Endodermal cell (in vitro differentiated cells): ENCODE measurements at regions not wholly inside any gene's neighbourhood (a gene's known extent, or its start where the extent isn't known, plus 50 kb on each side); places are given as distances from the start of the nearest gene placed in this dataset.

Experiments used
- DNase-seq: peaks from one replicate; pipeline ENCODE4 v3.0.0-alpha.2; 2017
- H3K27ac ChIP-seq: 2 replicates; pipeline ENCODE4 v1.5.1; 2013; ENCODE audit warnings: mild to moderate bottlenecking, low read depth, low read length, moderate library complexity
- H3K27me3 ChIP-seq: 2 replicates; pipeline ENCODE4 v1.6.1; 2013; ENCODE audit warnings: mild to moderate bottlenecking, low read length, moderate library complexity; ENCODE audit not compliant: insufficient read depth, control insufficient read depth, poor library complexity, severe bottlenecking
- H3K36me3 ChIP-seq: 2 replicates; pipeline ENCODE4 v1.7.0; 2013; ENCODE audit warnings: mild to moderate bottlenecking, low read length, moderate library complexity; ENCODE audit not compliant: control insufficient read depth, insufficient read depth
- H3K4me1 ChIP-seq: one replicate; pipeline ENCODE4 v1.7.0; 2013; ENCODE audit warnings: low read length; ENCODE audit not compliant: control insufficient read depth, insufficient read depth
- H3K4me3 ChIP-seq: 2 replicates; pipeline ENCODE4 v1.5.1; 2013; ENCODE audit warnings: mild to moderate bottlenecking, low read length, moderate library complexity
- H3K9ac ChIP-seq: 2 replicates; pipeline ENCODE4 v1.6.1; 2013; ENCODE audit warnings: mild to moderate bottlenecking, low read length, moderate library complexity; ENCODE audit not compliant: poor library complexity, severe bottlenecking; ENCODE audit errors: extremely low read depth
- H3K9me3 ChIP-seq: 2 replicates; pipeline ENCODE4 v1.6.1; 2013; ENCODE audit warnings: mild to moderate bottlenecking, low read length, moderate library complexity; ENCODE audit not compliant: control insufficient read depth
- H3K27ac Mint-ChIP-seq: 2 replicates; pipeline ENCODE4 v1.8.0; 2020; ENCODE audit warnings: mixed read lengths
- H3K27me3 Mint-ChIP-seq: 2 replicates; pipeline ENCODE4 v1.8.0; 2021; ENCODE audit warnings: mild to moderate bottlenecking, mixed read lengths; ENCODE audit not compliant: insufficient read depth
- H3K36me3 Mint-ChIP-seq: 2 replicates; pipeline ENCODE4 v1.8.0; 2020; ENCODE audit warnings: low read depth, mixed read lengths
- H3K4me1 Mint-ChIP-seq: 2 replicates; pipeline ENCODE4 v1.8.0; 2020; ENCODE audit warnings: mixed read lengths
- H3K4me3 Mint-ChIP-seq: 2 replicates; pipeline ENCODE4 v1.8.0; 2020; ENCODE audit warnings: mild to moderate bottlenecking, moderate library complexity, mixed read lengths
- H3K9me3 Mint-ChIP-seq: 2 replicates; pipeline ENCODE4 v1.8.0; 2020; ENCODE audit warnings: mild to moderate bottlenecking, mixed read lengths
- WGBS, 2 experiments: methylation state at CpG; one replicate each; pipeline versions ENCODE4 v1.1.5 to v1.1.7; 2013; ENCODE audit warnings: missing lambda C conversion rate in 2 of 2, mixed read lengths in 1 of 2; ENCODE audit not compliant: insufficient coverage in 1 of 2, insufficient read length in 1 of 2; 5-methylcytosine and 5-hydroxymethylcytosine counted together
- TF ChIP-seq, protein P1 (sequence below): fragments of 200-600 bp; sonication (generic); conservative IDR thresholded peaks from 2 replicates; pipeline ENCODE4 v1.5.0; 2021; ENCODE audit warnings: antibody characterized with exemption, mild to moderate bottlenecking

DNA sequence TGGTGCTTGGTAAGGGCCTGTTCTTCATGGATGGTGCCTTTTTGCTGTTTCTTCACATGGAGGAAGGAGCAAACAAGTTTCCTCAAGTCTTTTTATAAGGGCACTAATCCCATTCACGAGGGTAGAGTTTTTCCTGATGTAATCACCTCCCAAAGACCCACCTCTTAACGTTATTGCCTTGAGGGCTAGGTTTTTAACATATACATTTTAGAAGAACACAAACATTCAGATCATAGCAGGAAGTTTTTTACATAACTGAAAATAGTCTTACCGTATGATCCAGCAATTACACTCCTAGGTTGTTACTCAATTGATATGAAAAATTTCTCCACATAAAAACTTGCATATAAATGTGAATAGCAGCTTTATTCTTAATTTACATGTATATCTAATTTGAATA lies 976.3 kb downstream of the DSC3 start:
- H3K9ac ChIP-seq = no peak overlapping the region
- H3K27me3 ChIP-seq = no peaks in the 10 kb centered on the region
- H3K36me3 ChIP-seq = no peaks in the 10 kb centered on the region
- Mint-ChIP-seq H3K9me3 (peaks cover 15% of the 10 kb centered on the region), H3K36me3 (no peaks in the 10 kb centered on the region), H3K4me3 (no peak overlapping the region), H3K27ac (no peak overlapping the region), H3K27me3 (no peaks in the 10 kb centered on the region), H3K4me1 (no peaks in the 10 kb centered on the region)
- no peaks in the 10 kb centered on the region for H3K4me1 ChIP-seq
- 50% methylated on average over 2 of the region's 3 CpGs; no CpG with 5 or more reads in 1 of the 2 experiments for WGBS, 2 experiments
- TF ChIP-seq, protein P1, sequence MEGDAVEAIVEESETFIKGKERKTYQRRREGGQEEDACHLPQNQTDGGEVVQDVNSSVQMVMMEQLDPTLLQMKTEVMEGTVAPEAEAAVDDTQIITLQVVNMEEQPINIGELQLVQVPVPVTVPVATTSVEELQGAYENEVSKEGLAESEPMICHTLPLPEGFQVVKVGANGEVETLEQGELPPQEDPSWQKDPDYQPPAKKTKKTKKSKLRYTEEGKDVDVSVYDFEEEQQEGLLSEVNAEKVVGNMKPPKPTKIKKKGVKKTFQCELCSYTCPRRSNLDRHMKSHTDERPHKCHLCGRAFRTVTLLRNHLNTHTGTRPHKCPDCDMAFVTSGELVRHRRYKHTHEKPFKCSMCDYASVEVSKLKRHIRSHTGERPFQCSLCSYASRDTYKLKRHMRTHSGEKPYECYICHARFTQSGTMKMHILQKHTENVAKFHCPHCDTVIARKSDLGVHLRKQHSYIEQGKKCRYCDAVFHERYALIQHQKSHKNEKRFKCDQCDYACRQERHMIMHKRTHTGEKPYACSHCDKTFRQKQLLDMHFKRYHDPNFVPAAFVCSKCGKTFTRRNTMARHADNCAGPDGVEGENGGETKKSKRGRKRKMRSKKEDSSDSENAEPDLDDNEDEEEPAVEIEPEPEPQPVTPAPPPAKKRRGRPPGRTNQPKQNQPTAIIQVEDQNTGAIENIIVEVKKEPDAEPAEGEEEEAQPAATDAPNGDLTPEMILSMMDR = no peak
- no peak for DNase-seq
- H3K4me3 ChIP-seq = no peak overlapping the region
- no peak overlapping the region for H3K27ac ChIP-seq
- peaks cover 12% of the 10 kb centered on the region for H3K9me3 ChIP-seq

DNA sequence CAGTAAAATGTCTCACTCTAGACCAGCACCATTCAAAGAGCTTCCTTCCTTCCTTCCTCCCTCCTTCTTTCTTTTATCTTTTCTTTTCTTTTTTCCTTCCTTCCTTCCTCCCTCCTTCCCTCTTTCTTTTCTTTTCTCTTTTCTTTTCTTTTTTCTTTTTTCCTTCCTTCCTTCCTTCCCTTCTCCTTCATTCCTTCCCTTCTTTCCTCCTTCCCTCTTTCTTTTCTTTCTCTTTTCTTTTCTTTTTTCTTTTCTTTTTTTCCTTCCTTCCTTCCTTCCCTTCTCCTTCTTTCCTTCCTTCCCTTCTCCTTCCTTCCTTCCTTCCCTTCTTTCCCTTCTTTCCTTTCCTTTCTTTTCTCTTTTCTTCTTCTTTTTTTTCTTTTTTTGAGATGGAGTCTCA lies 985.1 kb downstream of the DSC3 start:
- no peaks in the 10 kb centered on the region for H3K9me3 Mint-ChIP-seq
- no peak overlapping the region for H3K27ac Mint-ChIP-seq

DNA sequence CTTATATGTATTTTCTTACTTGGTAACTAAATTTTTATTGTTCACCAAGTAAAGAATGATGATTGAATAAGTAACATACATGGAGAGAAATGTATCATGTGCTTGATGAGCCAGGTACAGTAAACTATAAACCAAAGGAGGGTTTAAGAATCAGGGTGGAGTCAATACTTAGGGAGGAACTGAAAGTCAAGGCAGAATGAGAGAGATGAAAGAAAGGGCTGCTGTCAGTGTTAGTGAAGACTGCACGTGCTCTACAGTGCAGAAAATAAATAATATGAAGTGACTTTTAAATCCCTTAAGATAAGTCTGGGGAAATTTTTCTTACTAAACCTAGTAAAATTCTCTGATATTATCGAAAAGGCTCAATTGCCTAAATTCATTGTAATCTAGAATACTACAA lies 986.0 kb downstream of the DSC3 start:
- no peak for DNase-seq
- H3K27ac Mint-ChIP-seq = no peak overlapping the region
- Histone ChIP-seq H3K9me3 (no peaks in the 10 kb centered on the region), H3K9ac (no peak overlapping the region), H3K27me3 (no peaks in the 10 kb centered on the region), H3K36me3 (no peaks in the 10 kb centered on the region), H3K4me3 (no peak overlapping the region), H3K4me1 (no peaks in the 10 kb centered on the region), H3K27ac (no peak overlapping the region)
- TF ChIP-seq, protein P1 = no peak
- H3K9me3 Mint-ChIP-seq = no peaks in the 10 kb centered on the region
- WGBS, 2 experiments = 92 to 100% methylated on average over 1 to 2 of the region's 2 CpGs
- no peaks in the 10 kb centered on the region for H3K4me1 Mint-ChIP-seq
- H3K36me3 Mint-ChIP-seq = no peaks in the 10 kb centered on the region
- H3K27me3 Mint-ChIP-seq = no peaks in the 10 kb centered on the region
- no peak overlapping the region for H3K4me3 Mint-ChIP-seq

More for the DNA sequence above, 985.1 kb downstream of the DSC3 start:
- H3K27me3 Mint-ChIP-seq = no peaks in the 10 kb centered on the region
- Histone ChIP-seq H3K9me3 (no peaks in the 10 kb centered on the region), H3K27me3 (no peaks in the 10 kb centered on the region), H3K9ac (no peak overlapping the region), H3K36me3 (no peaks in the 10 kb centered on the region), H3K4me1 (no peaks in the 10 kb centered on the region), H3K27ac (no peak overlapping the region), H3K4me3 (no peak overlapping the region)
- TF ChIP-seq, protein P1 = no peak
- H3K4me1 Mint-ChIP-seq = no peaks in the 10 kb centered on the region
- H3K36me3 Mint-ChIP-seq = no peaks in the 10 kb centered on the region
- H3K4me3 Mint-ChIP-seq = no peak overlapping the region
- no peak for DNase-seq
